Right renal pelvis (tissue), 4 donors: ENCODE measurements at regions not wholly inside any gene's neighbourhood (a gene's known extent, or its start where the extent isn't known, plus 50 kb on each side); places are given as distances from the start of the nearest gene placed in this dataset.
A peak's percentile ranks its signal among the peaks of the same experiment; 100 is the strongest.
"Not testable (repeated sequence)": the region's sequence is repeated elsewhere in the genome, so short reads cannot be mapped to it uniquely, and the experiment has no call there.

Source experiments
- DNase-seq, 4 donors: peaks; one replicate each; pipeline ENCODE4 v3.0.0-alpha.2; 2013; ENCODE audit warnings: low read depth in 4 of 4, low spot score in 3 of 4, missing footprints in 1 of 4

DNA sequence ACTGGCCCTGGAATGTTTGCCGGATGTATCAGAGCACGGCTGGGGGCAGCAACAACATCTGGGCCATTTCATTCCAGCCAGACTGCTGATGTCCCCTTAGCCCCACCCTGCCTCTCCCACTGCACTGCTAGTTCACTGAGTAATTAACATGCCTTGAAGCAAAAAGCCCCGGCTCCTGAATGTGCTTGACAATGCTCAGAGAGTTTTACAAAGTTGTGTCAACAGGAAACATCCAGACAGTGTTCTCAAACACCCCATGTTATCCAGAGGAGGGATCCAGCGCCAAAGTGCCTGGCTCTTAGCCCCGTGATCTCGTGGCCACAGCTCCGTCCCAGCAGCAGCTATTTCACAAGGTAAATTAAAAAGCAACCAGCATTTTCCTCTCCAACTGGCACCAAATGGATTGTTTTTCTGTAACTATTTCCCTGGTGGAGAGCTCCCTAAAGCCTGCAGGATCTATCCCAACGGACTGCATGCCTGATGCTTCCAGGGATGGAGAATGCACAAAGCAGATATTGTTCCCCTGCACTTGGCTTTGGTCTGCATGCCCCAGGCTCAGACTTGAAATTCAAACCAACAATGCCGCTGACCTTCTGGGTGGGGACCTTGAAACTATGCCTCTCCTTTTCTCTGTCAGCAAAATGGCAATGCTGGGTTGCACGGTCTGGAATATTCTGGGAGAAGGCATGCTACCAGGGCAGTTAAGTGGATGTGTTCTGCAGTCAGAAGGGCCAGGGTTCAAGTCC lies 115.6 kb upstream of the CDH5 start:
- peak in 1 of 4 donors; percentile 54 for DNase-seq

DNA sequence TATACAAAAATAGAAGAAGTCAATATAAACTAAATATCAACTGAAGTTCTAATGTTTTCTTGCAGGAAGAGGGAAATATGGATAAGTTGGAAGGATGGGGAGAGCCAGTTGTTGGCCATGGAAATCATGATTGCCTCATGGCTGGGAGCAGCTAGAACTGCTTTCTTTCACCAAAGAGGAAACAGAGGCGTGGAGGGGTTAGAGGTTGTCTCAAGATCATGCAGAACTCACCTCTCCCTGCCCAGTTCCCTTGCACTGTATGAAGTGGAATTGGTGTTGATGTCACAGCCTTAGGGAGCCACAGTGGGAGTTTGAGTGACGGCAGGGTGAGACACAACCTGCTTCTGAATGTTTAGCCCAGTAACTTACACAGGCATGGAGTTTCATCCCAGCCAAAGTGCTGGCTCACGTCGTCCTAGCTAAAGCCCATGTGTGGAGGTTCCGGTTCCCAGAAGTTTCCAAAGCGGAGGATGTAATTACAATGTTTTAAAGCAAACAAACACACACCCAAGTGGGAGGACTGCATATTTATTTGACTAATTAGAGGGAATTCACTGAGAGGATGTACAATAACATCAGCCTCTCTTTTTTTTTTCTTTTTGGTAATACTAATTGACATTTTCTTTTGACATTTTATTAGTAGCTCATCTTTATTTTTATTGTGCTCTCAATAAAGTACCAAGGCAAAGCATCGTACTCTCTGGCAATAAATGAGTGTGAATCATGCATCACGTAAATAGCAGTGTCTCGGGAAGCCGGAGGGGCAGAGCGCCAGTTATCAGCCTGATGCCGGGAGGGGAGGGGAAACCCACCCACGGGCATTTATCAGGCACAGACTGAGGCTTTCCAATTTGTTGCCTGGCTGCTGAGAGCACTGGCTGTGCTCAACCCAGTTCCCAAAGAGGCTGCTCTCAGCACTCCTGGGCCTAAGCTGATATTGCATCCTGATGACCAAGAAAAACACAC lies 118.7 kb upstream of the CDH5 start:
- DNase-seq = peak in 1 of 4 donors; percentile 56

DNA sequence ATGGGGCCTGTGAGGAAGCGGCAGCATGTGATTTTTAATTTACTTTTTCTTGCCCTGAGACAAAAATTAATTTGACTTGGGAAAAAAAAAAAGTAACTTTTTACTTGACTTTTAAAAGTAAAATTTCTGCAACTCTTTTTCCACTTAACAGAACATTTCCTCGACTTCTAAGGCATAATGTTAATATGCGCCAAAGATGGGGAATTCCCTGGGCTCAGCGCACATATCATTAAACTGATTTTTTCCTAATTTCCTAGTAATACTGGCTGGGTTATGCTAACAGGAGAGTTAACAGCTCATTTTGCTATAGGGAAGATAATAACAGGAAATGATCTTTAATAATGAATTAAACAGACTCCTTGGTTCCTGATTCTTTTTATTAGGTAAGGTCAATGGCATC lies 120.6 kb upstream of the CDH5 start:
- no peak for DNase-seq

DNA sequence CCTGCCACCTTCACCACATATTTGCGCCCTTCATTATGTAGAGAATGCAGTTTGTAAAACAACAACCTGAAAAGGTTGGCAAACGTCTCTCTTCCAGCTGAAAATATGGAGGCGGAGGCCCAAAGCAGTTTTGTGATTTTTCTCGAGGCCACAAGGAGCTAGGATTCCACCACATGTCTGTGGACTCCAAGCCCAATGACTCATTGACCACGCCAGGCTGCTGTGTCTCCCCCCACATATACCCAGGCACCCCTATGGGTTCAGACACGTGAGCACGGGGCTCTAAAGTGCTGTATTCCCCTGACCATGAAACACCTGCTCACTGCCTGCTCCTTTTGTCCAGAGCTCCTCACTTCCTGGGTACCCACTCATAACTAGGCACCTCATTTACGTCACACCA lies 121.4 kb upstream of the CDH5 start:
- no peak for DNase-seq

GRCh38 chr16:66242672-66243071 lies 123.8 kb upstream of the CDH5 start:
- no peak for DNase-seq

- DNase-seq = not testable (repeated sequence)
Observed at GRCh38 chr16:66242206-66242605, 124.3 kb upstream of the CDH5 start.

DNA sequence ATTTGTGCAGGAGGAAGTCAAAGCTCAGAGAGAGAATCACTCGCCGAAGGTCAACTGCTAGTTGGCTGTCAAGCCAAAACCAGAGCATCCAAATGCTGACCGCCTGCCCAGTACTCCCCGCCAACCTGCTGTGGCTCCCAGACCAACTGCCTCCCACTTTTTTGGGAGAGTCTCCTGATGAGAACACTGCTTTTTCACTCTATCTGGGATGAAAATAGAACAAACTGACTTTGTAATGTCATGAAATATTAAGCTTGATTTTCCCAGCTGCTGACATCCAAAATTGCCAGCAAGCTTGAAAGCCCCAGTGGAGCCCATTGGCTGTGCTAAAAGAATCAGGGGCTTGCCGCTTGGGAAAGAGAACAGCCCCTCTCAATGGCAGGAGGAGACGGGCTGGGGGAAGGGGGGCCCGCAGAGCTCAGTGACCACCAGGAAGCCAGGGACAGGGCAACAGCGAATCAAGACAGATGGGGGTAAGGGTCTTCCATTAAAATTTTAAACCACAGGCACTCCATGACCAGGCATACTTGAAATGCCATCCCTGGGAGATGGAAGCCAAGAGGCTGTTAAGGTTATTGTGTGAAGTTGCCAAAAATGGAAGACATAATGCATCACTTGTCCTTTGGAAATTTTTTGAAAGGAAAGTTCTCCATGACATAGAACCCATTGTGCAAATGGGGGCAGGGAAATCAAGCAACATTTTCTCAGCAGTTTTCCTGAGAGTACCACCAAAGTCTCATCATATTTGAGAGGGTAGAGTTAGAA lies 125.7 kb upstream of the CDH5 start:
- DNase-seq = no peak

DNA sequence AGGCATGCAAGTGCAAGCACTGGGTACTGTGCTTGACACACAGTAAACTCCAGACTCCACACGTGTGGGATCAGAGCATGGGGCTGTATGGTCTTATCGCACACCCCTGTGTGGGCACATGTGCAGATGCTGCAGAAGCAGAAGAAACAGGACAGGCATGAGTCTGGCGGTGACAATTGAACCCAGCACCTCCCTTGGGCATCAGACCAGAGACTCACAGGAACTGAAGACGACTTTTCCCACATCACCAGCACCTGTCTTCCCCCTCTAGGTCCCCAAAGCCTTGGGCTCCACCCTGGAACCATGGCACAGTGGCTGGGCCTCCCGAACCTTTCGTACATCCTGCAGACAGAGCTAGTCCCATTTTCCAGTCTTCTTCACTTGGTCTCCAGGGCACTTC lies 126.4 kb upstream of the CDH5 start:
- DNase-seq = no peak

- DNase-seq = no peak
Observed at GRCh38 chr16:66238696-66239095, 127.8 kb upstream of the CDH5 start.

DNA sequence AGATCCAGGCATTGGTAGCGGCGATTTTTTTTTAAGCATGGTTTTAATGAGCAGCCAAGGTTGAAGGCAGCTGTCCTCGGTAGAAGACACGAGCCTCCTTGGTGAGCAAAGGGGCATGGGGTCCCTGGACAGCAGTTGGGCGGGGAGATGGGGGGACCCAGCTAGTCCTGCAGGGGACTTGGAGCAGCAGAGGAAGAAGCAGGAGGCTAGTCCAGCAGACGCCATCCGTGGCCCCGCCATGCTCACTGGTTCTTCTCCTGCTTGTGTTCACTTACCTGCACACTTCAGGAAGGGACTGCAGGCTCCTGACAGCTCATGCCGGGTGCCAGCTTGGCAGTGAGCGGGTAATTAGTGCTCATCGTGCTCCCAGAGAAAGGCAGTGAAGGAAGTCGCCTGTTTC lies 130.2 kb upstream of the CDH5 start:
- DNase-seq = no peak

DNA sequence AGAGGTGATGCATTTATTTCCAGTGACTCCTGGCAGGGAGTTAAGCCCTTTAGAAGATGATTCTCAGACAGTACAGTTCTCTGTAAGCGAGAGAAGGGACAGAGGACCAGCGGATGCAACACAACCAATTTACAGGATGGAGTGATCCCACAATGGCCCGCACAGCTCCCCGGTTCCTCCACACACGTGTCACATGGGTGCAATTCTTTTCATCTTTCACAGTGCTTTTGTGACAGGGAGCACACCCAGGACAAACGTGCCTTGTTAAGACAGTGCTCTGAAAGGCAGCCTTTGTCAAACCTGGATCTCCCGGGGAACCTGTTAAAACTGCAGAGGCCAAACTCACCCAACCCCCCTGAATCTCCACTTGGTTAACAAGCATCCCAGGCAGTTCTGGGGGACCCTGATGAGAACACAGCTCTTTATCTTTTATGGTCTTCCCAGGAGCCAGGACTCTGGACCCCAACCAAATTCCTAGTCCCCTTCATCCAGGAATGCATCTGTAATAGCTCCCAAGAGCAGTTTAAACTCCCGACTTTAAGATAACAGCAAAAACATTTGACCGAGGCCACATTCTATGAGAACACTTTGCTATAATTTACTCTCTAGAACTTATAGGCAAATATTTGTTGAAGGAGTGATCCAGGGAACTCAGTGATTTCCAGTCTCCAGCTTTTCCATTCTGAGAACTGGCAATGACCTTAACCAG lies 134.9 kb upstream of the CDH5 start:
- no peak for DNase-seq

DNA sequence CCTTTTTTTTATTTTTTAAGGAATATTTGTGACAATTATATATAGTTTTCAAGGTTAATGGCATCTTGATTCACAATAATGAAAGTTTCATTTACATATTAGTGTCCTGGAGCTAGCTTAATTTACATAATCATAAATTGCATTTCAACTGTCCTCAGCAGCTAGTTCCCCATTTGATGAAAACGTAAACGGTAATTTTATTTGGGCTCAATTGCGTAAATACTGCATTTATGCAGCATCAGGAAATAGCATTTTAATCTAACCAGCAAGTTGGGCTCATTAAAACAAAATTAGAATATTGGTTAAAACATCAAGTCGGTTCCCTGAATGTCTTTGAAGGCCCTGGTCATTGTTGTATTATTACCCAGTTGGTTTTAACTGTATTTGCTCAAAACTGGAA lies 136.8 kb upstream of the CDH5 start:
- DNase-seq = no peak

- peak in 1 of 4 donors; percentile 58 for DNase-seq
Observed at GRCh38 chr16:66228792-66229191, 137.7 kb upstream of the CDH5 start.

GRCh38 chr16:66227766-66228530 lies 138.5 kb upstream of the CDH5 start:
- DNase-seq = no peak

DNA sequence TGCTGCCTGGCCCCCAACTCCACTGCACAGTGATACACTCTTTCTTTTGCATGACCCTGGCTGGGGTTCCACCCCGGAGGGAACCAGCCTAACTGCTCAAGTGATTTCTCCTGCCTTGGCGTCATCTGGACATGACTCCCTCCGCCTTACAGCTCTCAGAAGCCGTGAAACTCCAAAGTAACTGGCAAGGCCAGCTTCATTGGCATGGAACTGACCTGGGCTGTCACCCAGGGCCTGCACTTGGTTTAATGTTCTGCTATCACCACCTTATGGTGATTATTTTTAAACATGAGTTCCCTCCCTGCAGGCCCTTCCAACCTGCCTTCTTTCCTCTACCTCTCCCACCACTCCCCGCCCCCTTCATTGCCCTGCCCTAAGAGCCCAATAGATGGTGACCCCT lies 139.7 kb upstream of the CDH5 start:
- no peak for DNase-seq

DNA sequence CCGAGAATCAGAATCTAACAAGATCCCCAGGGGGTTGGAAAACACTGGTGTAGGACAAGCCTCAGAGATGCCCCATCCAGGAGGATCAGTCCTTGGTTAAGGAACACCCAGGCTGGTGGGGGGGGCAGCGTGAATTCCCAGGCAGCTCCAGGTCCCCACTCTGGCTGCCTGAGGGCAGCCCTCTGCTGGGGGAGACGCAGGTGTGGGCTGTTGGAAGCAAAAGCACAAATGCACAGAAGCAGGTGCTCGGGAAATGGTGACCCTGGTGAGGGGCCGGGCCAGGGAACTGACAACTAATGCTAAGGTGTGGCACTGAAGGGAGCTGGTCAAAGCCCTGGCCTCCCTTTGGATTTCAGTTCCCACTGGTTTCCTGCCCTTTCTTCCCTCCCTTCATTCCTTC lies 140.8 kb upstream of the CDH5 start:
- DNase-seq = no peak

- no peak for DNase-seq
Observed at GRCh38 chr16:66224626-66225025, 141.9 kb upstream of the CDH5 start.

GRCh38 chr16:66224186-66224585 lies 142.3 kb upstream of the CDH5 start:
- DNase-seq = no peak

DNA sequence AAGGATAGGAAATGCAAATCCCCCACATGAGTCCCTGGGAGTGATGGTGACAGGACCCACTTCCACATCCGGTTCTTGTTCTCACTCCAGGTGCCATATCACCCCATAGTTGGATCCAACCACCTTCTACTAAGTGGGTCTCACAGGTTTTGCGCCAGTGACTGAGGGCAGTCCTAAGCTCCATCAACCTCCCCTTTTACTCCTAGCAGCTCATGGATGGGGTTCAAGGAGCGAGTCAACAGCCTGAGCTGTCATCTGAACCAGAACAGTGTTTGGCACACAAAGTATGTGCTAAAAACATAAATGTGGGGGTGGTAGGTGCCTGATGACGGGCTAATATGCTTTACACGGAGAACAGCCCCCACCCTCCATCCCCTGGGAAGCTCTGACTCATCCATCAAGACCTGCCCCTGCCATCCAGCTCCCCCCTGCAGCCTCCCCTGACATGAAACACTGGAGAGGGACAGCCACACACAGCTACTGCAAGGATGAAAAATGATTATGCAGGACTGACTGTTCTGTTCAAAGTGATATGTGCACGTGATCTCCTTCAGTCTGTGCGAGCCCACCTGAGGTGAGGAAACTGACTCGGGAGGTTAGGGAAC lies 143.2 kb upstream of the CDH5 start:
- no peak for DNase-seq
